C4-2B (cell line): ENCODE measurements at regions not wholly inside any gene's neighbourhood (a gene's known extent, or its start where the extent isn't known, plus 50 kb on each side); places are given as distances from the start of the nearest gene placed in this dataset.

Experiments
- ZFX ChIP-seq: fragments of 450-650 bp; IDR thresholded peaks from 2 replicates; pipeline ENCODE4 v1.6.1; 2017
- TF ChIP-seq, protein P1 (sequence below): fragments of 450-650 bp; conservative IDR thresholded peaks from 2 replicates; pipeline ENCODE4 v1.5.1; 2017; ENCODE audit warnings: mild to moderate bottlenecking

DNA sequence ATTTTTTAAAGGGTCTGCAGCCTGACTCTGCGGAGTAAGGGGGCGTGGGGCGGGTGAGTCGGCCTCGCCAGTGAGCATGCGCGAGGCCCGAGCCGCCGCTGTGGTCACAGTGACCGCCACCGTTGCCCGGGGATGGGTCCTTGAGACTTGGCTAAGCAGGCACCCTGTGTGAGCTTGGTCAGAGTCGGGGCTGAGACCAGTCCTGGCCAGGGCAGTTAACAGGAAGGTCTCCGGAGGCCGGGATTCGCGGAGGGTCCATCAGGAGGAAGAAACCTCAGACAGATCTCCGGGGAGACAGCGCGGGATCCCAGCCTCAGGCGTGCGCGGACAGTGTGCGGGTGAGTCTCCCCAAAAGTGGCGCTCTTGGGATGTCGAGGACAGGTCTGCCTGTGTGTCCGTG, 1384.4 kb upstream of the PCDH10 start:
- no peak for TF ChIP-seq ZFX
- TF ChIP-seq, protein P1, sequence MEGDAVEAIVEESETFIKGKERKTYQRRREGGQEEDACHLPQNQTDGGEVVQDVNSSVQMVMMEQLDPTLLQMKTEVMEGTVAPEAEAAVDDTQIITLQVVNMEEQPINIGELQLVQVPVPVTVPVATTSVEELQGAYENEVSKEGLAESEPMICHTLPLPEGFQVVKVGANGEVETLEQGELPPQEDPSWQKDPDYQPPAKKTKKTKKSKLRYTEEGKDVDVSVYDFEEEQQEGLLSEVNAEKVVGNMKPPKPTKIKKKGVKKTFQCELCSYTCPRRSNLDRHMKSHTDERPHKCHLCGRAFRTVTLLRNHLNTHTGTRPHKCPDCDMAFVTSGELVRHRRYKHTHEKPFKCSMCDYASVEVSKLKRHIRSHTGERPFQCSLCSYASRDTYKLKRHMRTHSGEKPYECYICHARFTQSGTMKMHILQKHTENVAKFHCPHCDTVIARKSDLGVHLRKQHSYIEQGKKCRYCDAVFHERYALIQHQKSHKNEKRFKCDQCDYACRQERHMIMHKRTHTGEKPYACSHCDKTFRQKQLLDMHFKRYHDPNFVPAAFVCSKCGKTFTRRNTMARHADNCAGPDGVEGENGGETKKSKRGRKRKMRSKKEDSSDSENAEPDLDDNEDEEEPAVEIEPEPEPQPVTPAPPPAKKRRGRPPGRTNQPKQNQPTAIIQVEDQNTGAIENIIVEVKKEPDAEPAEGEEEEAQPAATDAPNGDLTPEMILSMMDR = no peak
